LoVo (cell line): ENCODE measurements at regions not wholly inside any gene's neighbourhood (a gene's known extent, or its start where the extent isn't known, plus 50 kb on each side); places are given as distances from the start of the nearest gene placed in this dataset.

ENCODE experiments used
- DNase-seq: peaks from one replicate; pipeline ENCODE4 v3.0.0-alpha.2; 2016; ENCODE audit warnings: low spot score

GRCh38 chr5:10849278-10849677, 88.2 kb upstream of the DAP start:
- DNase-seq = no peak

GRCh38 chr5:10844016-10844415, 83.0 kb upstream of the DAP start:
- DNase-seq = no peak

- no peak for DNase-seq
Observed at GRCh38 chr5:10842823-10843222, 81.8 kb upstream of the DAP start.

- DNase-seq = no peak
Observed at GRCh38 chr5:10839916-10840599, 79.0 kb upstream of the DAP start.

GRCh38 chr5:10839118-10839517, 78.1 kb upstream of the DAP start:
- no peak for DNase-seq

GRCh38 chr5:10838038-10838437, 77.0 kb upstream of the DAP start:
- DNase-seq = no peak

GRCh38 chr5:10836986-10837385, 76.0 kb upstream of the DAP start:
- no peak for DNase-seq

GRCh38 chr5:10834695-10835094, 73.7 kb upstream of the DAP start:
- no peak for DNase-seq

GRCh38 chr5:10832987-10833386, 72.0 kb upstream of the DAP start:
- DNase-seq = no peak

- no peak for DNase-seq
Observed at GRCh38 chr5:10832421-10832820, 71.4 kb upstream of the DAP start.

GRCh38 chr5:10831419-10831818, 70.4 kb upstream of the DAP start:
- no peak for DNase-seq

GRCh38 chr5:10828241-10828640, 67.2 kb upstream of the DAP start:
- no peak for DNase-seq

- DNase-seq = no peak
Observed at GRCh38 chr5:10827571-10827970, 66.5 kb upstream of the DAP start.

GRCh38 chr5:10826971-10827370, 65.9 kb upstream of the DAP start:
- DNase-seq = no peak

- DNase-seq = no peak
Observed at GRCh38 chr5:10825897-10826644, 65.0 kb upstream of the DAP start.

- DNase-seq = no peak
Observed at GRCh38 chr5:10812218-10812617, 51.2 kb upstream of the DAP start.
